H7 (cell line): ENCODE measurements at regions not wholly inside any gene's neighbourhood (a gene's known extent, or its start where the extent isn't known, plus 50 kb on each side); places are given as distances from the start of the nearest gene placed in this dataset.

ENCODE experiments used
- DNase-seq: peaks from one replicate; pipeline ENCODE4 v3.0.0; 2012
- H3K27me3 ChIP-seq: 2 replicates; pipeline ENCODE4 v1.6.0; 2011; ENCODE audit warnings: mild to moderate bottlenecking, low read length; ENCODE audit not compliant: control insufficient read depth, insufficient read depth
- H3K36me3 ChIP-seq: replicated peaks from 2 replicates; pipeline ENCODE4 v1.5.1; 2011; ENCODE audit warnings: low read length; ENCODE audit not compliant: control insufficient read depth, insufficient read depth
- H3K4me3 ChIP-seq: 2 replicates; pipeline ENCODE4 v1.5.1; 2011; ENCODE audit warnings: low read depth, mild to moderate bottlenecking, control low read depth, low read length, moderate library complexity; ENCODE audit not compliant: insufficient read depth

DNA sequence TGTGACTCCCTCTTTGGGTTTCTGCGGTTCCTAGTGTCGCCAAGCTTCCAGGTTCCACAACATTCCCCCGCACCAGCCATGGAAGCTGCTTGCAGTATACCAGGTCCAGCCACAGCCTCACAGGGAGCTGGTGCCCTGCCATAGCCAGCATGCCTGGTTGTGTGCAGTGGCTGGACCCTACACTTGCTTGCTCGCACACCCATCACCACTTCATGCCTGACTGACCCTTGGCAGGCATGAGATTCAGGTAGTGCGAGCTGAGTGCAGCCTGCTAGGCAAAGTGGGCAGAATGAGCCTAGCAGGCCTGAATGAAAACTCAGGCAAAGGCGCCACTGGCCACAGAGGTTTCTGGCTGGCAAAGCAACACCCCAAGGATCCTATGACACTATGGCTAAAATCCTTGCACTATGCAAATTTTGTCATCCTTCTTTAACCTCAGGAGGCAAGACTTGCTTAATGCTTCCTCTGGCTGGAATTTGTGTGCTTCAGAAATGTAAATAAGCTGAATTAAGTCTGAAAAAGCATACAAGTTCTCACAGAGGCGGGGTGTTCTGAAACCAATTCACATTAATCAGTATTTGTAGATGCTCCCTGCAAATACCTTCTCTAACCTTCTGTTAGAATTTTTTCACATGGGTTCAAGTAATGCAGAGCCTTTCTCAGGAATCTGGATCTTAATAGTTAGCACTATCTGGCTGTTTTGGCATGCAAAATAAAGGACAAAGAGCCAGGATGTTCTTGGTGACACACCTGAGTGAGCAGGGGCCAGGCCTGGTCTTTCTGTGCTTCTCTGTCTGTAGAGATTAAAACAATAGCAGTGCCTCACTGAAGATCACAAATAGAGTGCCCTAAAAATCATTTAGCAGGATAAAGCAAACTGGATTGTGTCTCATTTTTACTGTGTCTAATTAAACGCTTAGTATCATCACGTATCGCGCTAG, 256.9 kb downstream of the GPATCH2 start:
- H3K4me3 ChIP-seq: no peak overlapping the region
- no peaks in the 10 kb centered on the region for H3K36me3 ChIP-seq
- no peak for DNase-seq
- peaks cover 11% of the 10 kb centered on the region for H3K27me3 ChIP-seq

DNA sequence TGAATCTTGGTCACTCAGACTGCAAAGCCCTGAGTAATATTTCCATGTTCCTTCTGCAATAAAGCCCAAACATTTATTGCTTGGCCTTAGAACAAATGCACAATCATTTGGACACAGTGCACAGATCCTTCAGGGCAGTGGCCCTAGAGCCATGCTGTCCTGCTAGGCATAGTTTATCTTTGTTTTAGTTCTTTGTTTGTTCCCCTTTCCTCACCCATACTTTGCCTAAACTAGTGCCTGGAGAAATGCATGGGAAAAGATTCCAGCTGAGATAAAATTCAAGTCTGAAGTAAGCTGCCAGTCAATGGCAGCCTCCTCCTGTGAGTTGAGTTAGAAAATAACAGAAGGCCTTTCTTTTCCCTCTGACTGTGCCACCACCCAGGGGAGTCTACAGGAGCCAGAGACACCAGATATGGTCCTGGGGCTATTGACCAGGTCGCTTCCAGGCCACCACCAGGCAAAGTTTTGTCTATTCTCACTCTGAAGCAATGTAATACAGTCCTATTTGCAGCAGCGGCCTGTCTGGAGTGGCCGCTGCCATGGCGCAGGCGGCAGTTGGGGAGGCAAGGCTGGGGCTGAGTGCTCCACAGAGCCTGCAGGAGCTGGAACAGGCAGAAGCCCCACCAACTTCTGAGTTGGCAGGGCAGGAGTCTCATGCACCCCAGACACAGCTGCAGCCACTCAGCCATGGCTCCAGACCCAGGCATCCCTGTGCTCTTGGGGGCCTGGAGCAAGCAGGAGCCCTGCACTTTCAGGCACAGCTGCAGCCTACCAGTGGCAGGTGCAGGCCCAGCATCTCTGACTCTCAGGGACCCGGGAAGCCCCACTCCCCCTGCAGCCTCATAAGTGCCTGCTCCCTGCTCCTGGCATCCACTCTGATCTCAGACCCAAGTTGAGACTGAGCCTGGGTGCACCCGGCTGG, 258.6 kb downstream of the GPATCH2 start:
- Histone ChIP-seq H3K36me3 (no peaks in the 10 kb centered on the region), H3K27me3 (peaks cover 15% of the 10 kb centered on the region), H3K4me3 (no peak overlapping the region)
- DNase-seq: no peak

DNA sequence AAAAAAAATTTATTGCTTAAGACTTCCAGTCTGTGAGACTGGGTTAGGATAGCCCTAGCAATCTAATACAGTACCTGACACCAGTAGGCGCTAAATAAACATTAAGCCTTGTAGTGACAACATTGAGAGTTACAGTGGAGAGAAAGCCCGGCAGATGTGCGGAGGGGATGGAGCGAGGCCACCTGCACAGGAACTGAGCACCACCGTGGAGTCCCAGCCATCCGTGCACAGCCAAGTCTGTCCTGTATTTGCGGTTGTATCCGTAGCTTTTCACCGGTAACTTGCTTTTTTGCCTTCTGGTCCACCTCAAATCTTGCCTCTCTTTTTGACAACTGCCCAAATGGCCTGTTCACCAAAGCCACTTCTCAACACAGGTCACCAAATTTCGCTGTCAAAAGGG, 260.1 kb downstream of the GPATCH2 start:
- Histone ChIP-seq H3K27me3 (peaks cover 12% of the 10 kb centered on the region), H3K36me3 (no peaks in the 10 kb centered on the region), H3K4me3 (no peak overlapping the region)
- no peak for DNase-seq

DNA sequence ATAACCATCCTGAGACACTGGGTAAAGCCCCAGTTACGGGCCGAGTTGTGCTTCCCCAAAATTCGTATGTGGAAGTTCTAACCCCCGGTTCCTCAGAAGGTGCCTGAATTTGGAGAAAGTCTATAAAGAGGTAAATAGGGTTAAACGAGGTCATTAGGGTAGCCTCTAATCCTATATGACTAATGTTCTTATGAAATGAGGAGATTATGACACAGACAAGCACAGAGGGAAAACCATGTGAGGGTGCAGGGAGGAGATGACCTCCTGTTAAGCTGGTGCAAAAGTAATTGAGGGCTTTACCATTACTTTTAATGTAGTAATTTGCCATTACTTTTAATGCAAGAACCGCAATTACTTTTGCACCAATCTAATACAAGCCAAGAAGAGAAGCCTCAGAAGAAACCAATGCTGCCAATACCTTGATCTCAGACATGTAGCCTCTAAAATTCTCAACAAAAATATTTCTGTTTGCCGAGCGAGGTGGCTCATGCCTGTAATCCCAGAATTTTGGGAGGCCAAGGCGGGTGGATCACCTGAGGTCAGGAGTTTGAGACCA, 260.8 kb downstream of the GPATCH2 start:
- no peaks in the 10 kb centered on the region for H3K36me3 ChIP-seq
- no peak for DNase-seq
- no peak overlapping the region for H3K4me3 ChIP-seq
- peaks cover 12% of the 10 kb centered on the region for H3K27me3 ChIP-seq

DNA sequence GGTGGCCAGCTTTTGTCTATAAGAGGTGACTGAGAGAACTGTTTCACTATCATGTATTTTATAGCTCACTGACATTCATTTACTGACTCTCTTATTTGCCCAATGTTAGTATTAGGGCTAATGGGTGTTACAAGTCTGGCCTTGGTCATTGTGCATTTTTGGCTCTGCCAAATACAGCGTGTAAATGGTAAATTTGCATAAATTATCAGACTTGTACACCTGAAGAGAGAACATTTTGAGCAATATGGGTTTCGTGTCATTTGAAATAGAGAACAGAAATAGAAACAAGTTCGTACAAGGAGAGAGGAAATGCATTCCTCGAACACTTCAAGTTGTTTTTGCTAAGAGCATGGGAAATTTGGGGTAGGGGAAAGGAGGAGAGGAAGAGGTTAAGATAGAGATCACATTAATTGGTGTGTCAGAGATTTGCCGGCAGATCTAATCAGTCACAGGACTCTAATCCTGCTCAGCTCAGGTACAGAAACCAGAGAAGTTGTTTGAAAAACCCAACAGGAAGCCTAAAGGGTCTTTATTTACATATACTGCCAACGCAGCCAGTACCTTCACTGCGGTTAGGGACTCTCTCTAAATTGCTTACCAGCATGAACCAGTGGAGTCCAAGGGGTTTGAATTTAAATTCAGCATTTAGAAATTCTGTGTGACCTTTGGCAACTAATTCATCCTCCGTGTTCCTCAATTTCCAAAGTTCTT, 261.5 kb downstream of the GPATCH2 start:
- H3K4me3 ChIP-seq: no peak overlapping the region
- peaks cover 12% of the 10 kb centered on the region for H3K27me3 ChIP-seq
- DNase-seq: peak; percentile 28
- H3K36me3 ChIP-seq: no peaks in the 10 kb centered on the region

DNA sequence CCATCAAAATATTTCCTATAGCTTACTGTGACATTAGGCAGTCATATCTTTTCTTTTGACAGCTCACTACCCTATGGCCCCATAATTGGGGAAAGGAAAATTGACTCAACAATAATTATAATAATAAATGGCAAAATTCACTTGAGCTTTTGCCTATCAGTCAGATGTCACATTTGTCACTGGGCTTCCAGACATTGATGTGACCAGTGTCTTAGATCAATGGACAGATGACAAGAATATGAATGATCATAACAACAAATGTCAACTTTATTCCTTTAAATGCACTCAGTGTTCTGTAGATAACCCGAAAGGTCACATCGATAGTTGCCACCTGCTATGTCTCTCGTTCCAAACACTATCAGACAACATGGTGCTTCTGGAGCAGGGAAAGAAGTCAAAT, 266.7 kb downstream of the GPATCH2 start:
- H3K36me3 ChIP-seq: no peaks in the 10 kb centered on the region
- 0 out of 2 replicates have a peak, but pooled peaks cover 4% of the 10 kb centered on the region for H3K27me3 ChIP-seq
- no peak for DNase-seq
- no peak overlapping the region for H3K4me3 ChIP-seq

DNA sequence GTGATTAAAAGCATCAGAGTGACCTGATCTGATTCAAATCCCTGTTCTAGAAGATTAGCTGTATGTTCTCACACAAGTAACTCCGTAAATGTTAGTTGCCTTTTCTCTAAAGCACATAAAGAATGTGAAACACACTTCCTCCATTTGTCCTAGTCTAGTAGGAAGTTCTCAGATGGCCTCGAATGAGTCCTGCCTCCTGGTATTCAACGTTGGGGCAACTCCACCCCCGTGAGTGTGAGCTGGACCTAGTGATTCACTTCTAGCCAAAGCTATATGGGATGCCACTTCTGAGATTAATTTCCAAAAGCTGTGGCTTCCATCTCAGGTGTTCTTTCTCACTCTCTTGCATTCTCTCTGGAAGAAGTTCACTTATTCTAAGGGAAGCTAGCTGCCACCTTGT, 267.6 kb downstream of the GPATCH2 start:
- Histone ChIP-seq H3K27me3 (no peaks in the 10 kb centered on the region), H3K36me3 (no peaks in the 10 kb centered on the region), H3K4me3 (no peak overlapping the region)
- DNase-seq: no peak

DNA sequence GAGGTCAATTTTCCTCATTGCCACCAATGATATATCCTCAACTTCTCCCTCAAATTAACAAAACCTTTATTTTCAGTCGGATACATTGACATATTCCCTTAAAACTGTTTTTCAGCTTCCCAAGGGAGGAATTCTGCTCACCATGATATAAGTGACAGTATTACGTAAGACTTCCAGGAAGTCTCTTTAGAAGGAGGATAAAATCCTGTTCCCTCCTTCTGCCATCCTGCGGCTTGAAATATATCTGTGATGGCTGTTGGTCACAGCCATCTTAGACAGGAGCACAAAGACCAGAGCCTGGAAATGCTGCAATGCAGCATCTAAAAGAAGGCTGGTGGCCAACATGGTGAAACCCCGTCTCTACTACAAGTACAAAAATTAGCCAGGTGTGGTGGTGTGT, 270.4 kb downstream of the GPATCH2 start:
- Histone ChIP-seq H3K36me3 (no peaks in the 10 kb centered on the region), H3K27me3 (no peaks in the 10 kb centered on the region), H3K4me3 (no peak overlapping the region)
- DNase-seq: no peak

DNA sequence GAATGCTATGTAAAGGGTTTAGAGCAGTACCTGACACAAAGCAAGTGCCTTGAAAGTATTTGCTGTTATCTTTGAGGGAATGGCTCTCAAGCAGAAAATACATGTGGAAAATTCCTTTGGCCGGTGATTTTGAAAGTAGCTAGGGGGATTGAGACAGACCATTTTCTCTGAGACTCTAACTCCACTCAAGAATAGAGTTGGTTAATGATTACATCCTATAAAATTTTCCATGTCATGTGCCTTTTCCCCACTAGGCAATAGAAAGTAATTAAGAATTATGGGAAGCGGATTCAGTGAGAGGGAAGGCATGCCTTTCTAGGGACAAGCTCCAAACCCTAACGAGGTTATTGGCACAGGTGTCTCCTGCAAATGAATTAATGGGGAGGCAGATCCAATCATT, 276.0 kb downstream of the GPATCH2 start:
- no peak for DNase-seq
- no peaks in the 10 kb centered on the region for H3K27me3 ChIP-seq
- no peak overlapping the region for H3K4me3 ChIP-seq
- no peaks in the 10 kb centered on the region for H3K36me3 ChIP-seq

DNA sequence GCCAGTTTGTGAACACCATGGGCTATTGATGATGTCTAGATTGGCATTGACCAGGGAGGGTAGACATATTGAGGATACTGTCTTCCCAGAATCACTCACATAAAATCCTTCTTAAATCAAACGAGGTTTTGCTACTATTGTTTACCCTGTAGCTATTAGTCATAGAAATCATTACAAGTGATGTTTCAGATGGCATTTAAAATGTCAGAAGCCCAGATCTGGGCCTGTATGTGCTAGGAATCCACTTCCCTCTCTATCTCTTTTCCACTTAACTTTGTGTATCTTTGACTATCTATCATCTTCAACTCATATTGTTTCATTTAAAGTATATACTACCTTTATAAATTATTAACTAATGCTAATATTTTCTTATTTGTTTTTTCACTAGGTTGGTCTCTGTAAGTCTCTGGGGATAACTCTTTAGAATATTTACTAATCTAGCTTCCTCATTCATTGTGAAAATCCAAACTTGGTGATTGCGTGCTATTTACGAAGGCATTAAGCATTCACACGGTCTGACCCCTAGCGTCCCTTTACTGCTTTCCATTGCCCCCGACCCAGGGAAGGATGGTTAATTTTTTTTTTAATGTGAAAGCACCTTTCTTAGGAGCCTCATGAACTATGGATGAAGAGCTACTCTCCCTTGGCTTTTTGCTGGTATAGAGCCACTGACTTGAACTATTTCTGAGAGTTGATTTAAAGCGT, 281.8 kb downstream of the GPATCH2 start:
- Histone ChIP-seq H3K4me3 (no peak overlapping the region), H3K36me3 (no peaks in the 10 kb centered on the region), H3K27me3 (no peaks in the 10 kb centered on the region)
- no peak for DNase-seq

DNA sequence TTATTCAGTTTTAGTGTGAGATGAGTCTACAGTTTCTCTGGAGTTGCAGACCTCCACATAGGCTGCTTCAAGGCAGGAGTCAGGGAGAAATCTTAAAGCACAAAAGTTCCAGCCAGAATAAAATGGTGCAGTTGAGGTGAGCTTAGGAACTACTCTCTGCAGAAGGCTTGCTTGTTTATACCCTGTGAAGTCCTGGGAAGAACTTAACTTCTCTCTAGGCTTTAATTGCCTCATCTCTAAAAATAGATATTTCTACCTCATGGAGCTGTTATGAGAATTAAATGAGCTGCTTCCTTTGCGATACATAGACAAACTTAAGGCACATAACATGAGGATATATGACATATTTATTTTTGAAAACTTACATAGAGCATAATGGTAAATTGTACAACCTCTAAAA, 286.2 kb downstream of the GPATCH2 start:
- DNase-seq: no peak
- no peaks in the 10 kb centered on the region for H3K36me3 ChIP-seq
- H3K4me3 ChIP-seq: no peak overlapping the region

DNA sequence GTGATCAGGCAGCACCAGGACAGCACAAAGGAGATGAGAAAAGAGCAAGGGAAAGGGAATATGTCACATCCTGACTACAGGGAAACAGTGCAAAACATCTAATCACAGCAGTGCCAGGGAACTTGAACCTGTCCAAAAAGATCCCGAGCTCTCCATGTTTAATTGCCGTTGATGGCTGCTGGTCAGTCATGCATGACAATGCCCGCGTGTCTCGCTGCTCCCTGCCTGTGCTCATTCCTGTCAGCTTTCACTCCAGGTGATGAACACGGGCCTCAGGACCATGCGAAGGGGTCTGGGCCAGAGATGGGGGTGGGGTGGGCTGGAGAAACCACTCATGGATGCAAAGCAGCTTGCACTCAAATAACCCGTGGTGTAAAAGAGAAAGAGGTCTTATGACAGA, 287.0 kb downstream of the GPATCH2 start:
- peak; percentile 6 for DNase-seq
- H3K4me3 ChIP-seq: no peak overlapping the region

More for the DNA sequence above, 286.2 kb downstream of the GPATCH2 start:
- H3K27me3 ChIP-seq: no peaks in the 10 kb centered on the region

DNA sequence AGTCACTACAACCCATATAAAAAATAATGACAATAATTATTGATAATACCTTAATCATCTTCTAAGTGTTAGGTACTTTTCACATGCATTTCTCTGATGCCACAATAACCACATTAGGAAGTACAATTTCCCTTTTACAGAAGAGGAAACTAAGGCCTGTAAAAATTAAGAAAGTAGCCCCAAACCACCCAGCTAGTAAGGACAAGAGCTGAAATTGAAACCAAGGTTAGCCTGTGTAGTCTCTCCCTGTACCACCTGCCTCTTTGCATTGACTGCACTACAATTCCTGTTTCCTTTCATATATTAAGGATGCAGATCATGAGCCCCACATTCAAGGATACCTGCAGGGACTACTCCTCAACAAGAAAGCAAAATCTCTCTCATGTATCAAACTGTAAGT, 288.8 kb downstream of the GPATCH2 start:
- no peak for DNase-seq
- Histone ChIP-seq H3K4me3 (no peak overlapping the region), H3K36me3 (no peaks in the 10 kb centered on the region), H3K27me3 (no peaks in the 10 kb centered on the region)

More for the DNA sequence above, 287.0 kb downstream of the GPATCH2 start:
- Histone ChIP-seq H3K27me3 (no peaks in the 10 kb centered on the region), H3K36me3 (no peaks in the 10 kb centered on the region)

DNA sequence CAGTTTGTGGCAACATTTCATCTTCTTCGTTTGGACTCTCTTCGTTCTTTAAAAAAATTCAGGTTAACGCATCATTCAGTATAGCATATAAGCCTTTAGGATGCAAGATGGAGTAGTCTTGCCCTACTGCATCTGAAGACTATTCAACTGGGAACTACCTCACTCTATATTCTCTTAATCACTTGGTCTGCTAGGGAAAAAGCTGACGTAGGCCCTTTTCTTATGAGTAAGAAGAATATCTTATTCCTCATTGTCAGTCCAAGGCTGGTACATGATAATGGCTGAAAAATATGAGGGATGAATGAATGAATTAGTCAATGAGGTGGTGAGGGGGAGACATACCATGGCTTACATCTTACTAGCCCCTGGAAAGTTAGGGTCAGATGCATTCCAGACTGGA, 294.2 kb downstream of the GPATCH2 start:
- no peak for DNase-seq

More for the DNA sequence above, 294.2 kb downstream of the GPATCH2 start:
- no peaks in the 10 kb centered on the region for H3K36me3 ChIP-seq
- no peak overlapping the region for H3K4me3 ChIP-seq
- no peaks in the 10 kb centered on the region for H3K27me3 ChIP-seq
